ENCODE measurements at regions not wholly inside any gene's neighbourhood (a gene's known extent, or its start where the extent isn't known, plus 50 kb on each side); places are given as distances from the start of the nearest gene placed in this dataset.

- TF ChIP-seq ZNF565 (CRISPR knock-in tag; conservative IDR thresholded peaks at IDR 0.05; ENCODE audit: low read depth) (no peak), ZFP30 (CRISPR knock-in tag; IDR thresholded peaks at IDR 0.05) (no peak), TCF4 (CRISPR knock-in tag; IDR thresholded peaks at IDR 0.05; ENCODE audit: borderline replicate concordance) (no peak), CSDC2 (CRISPR knock-in tag; IDR thresholded peaks at IDR 0.05) (no peak), RARB (CRISPR knock-in tag; IDR thresholded peaks at IDR 0.05) (no peak), ZC3H10 (CRISPR knock-in tag; IDR thresholded peaks at IDR 0.05) (no peak), TOX (CRISPR knock-in tag; IDR thresholded peaks at IDR 0.05; ENCODE audit: borderline replicate concordance) (no peak), ISL1 (CRISPR knock-in tag; IDR thresholded peaks at IDR 0.05) (no peak), ARNTL (CRISPR knock-in tag; IDR thresholded peaks at IDR 0.05; ENCODE audit: borderline replicate concordance, low read depth) (no peak), CREB5 (CRISPR knock-in tag; IDR thresholded peaks at IDR 0.05; ENCODE audit: low read depth) (no peak)
Measured at GRCh38 chr5:18323891-18324290, 689.6 kb downstream of the TAF11L14 start.
